ENCODE measurements at regions not wholly inside any gene's neighbourhood (a gene's known extent, or its start where the extent isn't known, plus 50 kb on each side); places are given as distances from the start of the nearest gene placed in this dataset.
A peak's percentile ranks its signal among the peaks of the same experiment; 100 is the strongest.

- DNase-seq = no peak
- no peaks in the 10 kb centered on the region for H3K9me3 ChIP-seq (replicated peaks)
- no peak overlapping the region for H3K27ac ChIP-seq
- no peaks in the 10 kb centered on the region for H3K4me1 ChIP-seq
- no peaks in the 10 kb centered on the region for H3K27me3 ChIP-seq
- H3K36me3 ChIP-seq = no peaks in the 10 kb centered on the region
- H3K4me3 ChIP-seq = no peak overlapping the region
Measured at GRCh38 chr1:198809247-198809646, 170.4 kb downstream of the PTPRC start.

DNA sequence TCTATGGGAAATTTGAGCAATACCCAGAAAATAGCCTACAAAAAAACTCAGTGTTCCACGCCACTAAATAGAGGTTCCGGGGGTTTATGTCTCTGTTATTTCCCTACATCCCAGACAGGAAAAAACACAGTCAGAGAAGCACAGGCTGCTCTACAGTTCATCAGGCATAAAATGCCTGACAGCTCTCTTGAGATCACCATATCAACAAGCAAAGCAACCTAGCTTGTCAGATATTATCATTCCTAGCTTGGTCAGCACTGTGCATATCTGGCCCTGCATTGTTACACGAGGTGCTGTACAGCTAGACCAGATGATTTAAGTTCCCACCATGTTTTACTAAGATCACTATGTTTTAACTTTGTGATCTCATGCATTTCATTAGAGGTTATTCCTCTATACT, 172.6 kb downstream of the PTPRC start:
- Histone ChIP-seq H3K4me1 (no peaks in the 10 kb centered on the region), H3K4me3 (no peak overlapping the region), H3K27ac (no peak overlapping the region), H3K9me3 (replicated peaks) (no peaks in the 10 kb centered on the region), H3K36me3 (no peaks in the 10 kb centered on the region), H3K27me3 (no peaks in the 10 kb centered on the region)
- DNase-seq = no peak

GRCh38 chr1:198823626-198824025, 184.8 kb downstream of the PTPRC start:
- no peaks in the 10 kb centered on the region for H3K9me3 ChIP-seq (replicated peaks)
- no peak for DNase-seq
- no peak overlapping the region for H3K4me3 ChIP-seq
- no peaks in the 10 kb centered on the region for H3K36me3 ChIP-seq
- H3K4me1 ChIP-seq = no peaks in the 10 kb centered on the region
- H3K27ac ChIP-seq = no peak overlapping the region
- H3K27me3 ChIP-seq = no peaks in the 10 kb centered on the region

GRCh38 chr1:198825254-198825653, 186.4 kb downstream of the PTPRC start:
- no peak overlapping the region for H3K27ac ChIP-seq
- no peaks in the 10 kb centered on the region for H3K4me1 ChIP-seq
- no peaks in the 10 kb centered on the region for H3K9me3 ChIP-seq (replicated peaks)
- no peak for DNase-seq
- H3K4me3 ChIP-seq = no peak overlapping the region
- no peaks in the 10 kb centered on the region for H3K36me3 ChIP-seq
- H3K27me3 ChIP-seq = no peaks in the 10 kb centered on the region

DNA sequence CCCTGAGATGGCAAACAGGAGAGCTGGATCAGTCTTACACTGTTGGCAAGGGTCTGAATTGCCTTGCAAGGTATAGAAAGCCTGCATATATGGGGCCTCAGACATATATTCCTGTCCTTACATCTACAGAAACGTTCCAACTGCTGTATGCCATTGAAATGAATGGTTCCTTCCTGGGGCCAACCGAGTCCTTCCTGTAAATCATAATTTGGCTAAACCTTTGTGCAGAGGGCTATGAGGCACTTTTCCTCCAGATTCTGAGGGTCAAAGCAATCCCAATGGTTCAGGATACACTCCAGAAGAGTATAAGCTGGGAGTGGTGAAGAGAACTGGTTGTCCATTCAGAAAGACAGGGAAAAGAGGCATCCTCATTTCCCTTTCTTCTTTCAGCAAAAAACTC, 190.5 kb downstream of the PTPRC start:
- H3K36me3 ChIP-seq = no peaks in the 10 kb centered on the region
- no peak for DNase-seq
- H3K9me3 ChIP-seq (replicated peaks) = no peaks in the 10 kb centered on the region
- H3K4me3 ChIP-seq = no peak overlapping the region
- H3K27ac ChIP-seq = no peak overlapping the region
- H3K27me3 ChIP-seq = no peaks in the 10 kb centered on the region
- H3K4me1 ChIP-seq = no peaks in the 10 kb centered on the region

DNA sequence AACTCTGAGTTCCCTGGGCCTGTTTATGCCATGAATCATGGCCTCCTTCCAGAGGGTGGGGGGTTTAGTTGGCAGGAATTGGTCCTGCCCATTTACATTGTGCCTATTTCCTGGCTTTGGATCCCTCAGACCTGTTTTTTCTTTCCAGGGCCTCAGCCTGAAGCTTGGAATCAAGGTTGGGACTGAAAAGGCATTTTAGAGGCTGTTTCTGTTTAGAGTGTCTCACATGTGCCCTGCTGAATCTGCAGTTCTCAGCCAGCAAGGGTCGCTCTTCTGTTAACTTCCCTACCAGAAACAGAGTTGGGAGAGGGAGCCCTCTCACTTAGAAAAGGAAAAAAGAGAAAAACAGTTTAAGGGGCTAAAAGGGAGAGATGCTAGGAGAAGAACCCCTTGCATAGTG, 191.1 kb downstream of the PTPRC start:
- Histone ChIP-seq H3K27ac (no peak overlapping the region), H3K9me3 (replicated peaks) (no peaks in the 10 kb centered on the region), H3K27me3 (no peaks in the 10 kb centered on the region), H3K4me3 (no peak overlapping the region), H3K4me1 (no peaks in the 10 kb centered on the region), H3K36me3 (no peaks in the 10 kb centered on the region)
- DNase-seq = peak in 1 of 2 experiments; percentile 5

GRCh38 chr1:198830412-198830811, 191.6 kb downstream of the PTPRC start:
- Histone ChIP-seq H3K4me1 (no peaks in the 10 kb centered on the region), H3K36me3 (no peaks in the 10 kb centered on the region), H3K27ac (no peak overlapping the region), H3K27me3 (no peaks in the 10 kb centered on the region), H3K4me3 (no peak overlapping the region), H3K9me3 (replicated peaks) (no peaks in the 10 kb centered on the region)
- no peak for DNase-seq

- DNase-seq = no peak
Measured at GRCh38 chr1:198833706-198834503, 195.1 kb downstream of the PTPRC start.

DNA sequence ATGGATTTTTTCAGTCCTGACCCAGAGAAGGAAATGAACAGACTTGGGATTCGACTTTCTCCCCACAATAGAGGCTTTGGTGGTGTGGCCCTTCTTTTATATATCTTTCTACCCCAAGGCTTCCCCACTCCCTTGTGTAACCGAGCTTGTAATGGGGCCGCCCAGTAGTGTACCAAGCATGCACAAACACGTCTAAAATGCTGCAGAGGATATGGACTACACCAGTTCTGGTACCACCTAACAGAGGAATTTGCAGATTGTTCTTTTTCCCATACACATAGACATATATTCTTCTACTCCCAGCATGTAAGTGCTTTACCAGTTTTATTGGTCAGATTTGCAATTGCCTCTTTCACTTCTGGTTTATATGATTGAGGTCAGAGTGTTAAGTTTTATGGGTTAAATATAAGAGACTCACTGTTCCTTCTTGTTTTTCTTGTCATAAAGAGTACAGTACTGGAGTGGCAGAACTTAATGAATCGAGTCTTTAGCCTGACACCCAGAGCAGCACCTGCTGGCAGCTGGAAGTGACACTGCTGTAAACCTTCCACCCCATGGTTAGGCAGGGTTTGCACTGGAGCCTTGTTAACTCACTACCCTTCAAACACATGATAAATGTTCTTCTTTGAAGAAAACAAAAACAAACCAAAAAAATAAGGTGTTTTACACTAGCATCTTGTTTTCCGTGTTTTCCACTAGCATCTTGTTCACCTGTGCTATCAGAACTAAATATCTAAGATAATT, 198.6 kb downstream of the PTPRC start:
- no peak overlapping the region for H3K27ac ChIP-seq
- no peak for DNase-seq
- H3K4me1 ChIP-seq = no peaks in the 10 kb centered on the region

More at GRCh38 chr1:198833706-198834503, 195.1 kb downstream of the PTPRC start:
- H3K4me3 ChIP-seq = no peak overlapping the region
- no peak overlapping the region for H3K27ac ChIP-seq
- H3K4me1 ChIP-seq = no peaks in the 10 kb centered on the region
- H3K9me3 ChIP-seq (replicated peaks) = no peaks in the 10 kb centered on the region
- no peaks in the 10 kb centered on the region for H3K27me3 ChIP-seq
- no peaks in the 10 kb centered on the region for H3K36me3 ChIP-seq

DNA sequence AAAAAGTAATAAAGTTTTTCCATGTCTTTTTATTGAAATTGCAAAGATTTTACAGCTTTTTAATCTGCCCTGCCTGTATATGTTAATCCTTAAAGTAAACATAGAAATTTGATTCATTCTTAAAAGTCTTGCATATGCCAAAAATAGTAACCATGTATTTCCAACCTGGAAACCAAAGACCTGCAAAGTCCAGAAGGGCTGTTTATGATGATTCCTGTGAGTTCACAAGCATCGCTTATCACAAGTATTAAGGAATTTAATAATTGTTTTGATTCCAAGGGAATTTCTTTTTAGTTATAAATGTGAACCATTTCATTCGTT, 199.1 kb downstream of the PTPRC start:
- H3K27ac ChIP-seq = no peak overlapping the region
- no peaks in the 10 kb centered on the region for H3K36me3 ChIP-seq
- no peak for DNase-seq
- no peaks in the 10 kb centered on the region for H3K4me1 ChIP-seq
- H3K27me3 ChIP-seq = no peaks in the 10 kb centered on the region
- no peak overlapping the region for H3K4me3 ChIP-seq
- H3K9me3 ChIP-seq (replicated peaks) = no peaks in the 10 kb centered on the region

More for the DNA sequence above, 198.6 kb downstream of the PTPRC start:
- no peaks in the 10 kb centered on the region for H3K9me3 ChIP-seq (replicated peaks)
- H3K4me3 ChIP-seq = no peak overlapping the region
- no peaks in the 10 kb centered on the region for H3K27me3 ChIP-seq
- H3K36me3 ChIP-seq = no peaks in the 10 kb centered on the region

GRCh38 chr1:198841477-198841876, 202.6 kb downstream of the PTPRC start:
- Histone ChIP-seq H3K9me3 (replicated peaks) (no peaks in the 10 kb centered on the region), H3K4me1 (no peaks in the 10 kb centered on the region), H3K36me3 (no peaks in the 10 kb centered on the region), H3K27me3 (no peaks in the 10 kb centered on the region), H3K4me3 (no peak overlapping the region), H3K27ac (no peak overlapping the region)
- no peak for DNase-seq

- DNase-seq = no peak
- Histone ChIP-seq H3K27me3 (no peaks in the 10 kb centered on the region), H3K4me1 (no peaks in the 10 kb centered on the region), H3K4me3 (no peak overlapping the region), H3K9me3 (replicated peaks) (no peaks in the 10 kb centered on the region), H3K36me3 (no peaks in the 10 kb centered on the region), H3K27ac (no peak overlapping the region)
Measured at GRCh38 chr1:198842686-198843085, 203.8 kb downstream of the PTPRC start.

DNA sequence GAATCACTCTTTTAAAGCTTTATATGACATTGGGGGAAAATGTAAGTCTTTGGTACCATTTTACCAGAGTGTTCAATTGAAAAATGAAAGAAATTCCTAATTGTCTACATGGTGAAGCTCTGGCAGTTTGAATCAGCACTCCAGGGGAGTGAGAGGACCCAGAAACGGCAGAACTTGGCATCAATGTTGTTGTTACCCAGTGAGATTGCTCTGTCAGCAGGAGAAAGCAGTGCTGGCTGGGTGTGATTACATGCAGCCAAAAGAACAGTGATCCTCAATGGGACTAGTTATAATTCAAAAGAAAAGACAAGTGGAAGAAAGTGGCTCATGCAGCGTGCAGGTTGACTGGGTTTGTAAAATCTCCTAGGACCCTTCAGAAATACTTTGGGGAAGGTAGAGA, 206.4 kb downstream of the PTPRC start:
- no peaks in the 10 kb centered on the region for H3K9me3 ChIP-seq (replicated peaks)
- no peaks in the 10 kb centered on the region for H3K27me3 ChIP-seq
- H3K4me1 ChIP-seq = peaks cover 9% of the 10 kb centered on the region
- H3K4me3 ChIP-seq = no peak overlapping the region
- no peak overlapping the region for H3K27ac ChIP-seq
- no peak for DNase-seq
- no peaks in the 10 kb centered on the region for H3K36me3 ChIP-seq

DNA sequence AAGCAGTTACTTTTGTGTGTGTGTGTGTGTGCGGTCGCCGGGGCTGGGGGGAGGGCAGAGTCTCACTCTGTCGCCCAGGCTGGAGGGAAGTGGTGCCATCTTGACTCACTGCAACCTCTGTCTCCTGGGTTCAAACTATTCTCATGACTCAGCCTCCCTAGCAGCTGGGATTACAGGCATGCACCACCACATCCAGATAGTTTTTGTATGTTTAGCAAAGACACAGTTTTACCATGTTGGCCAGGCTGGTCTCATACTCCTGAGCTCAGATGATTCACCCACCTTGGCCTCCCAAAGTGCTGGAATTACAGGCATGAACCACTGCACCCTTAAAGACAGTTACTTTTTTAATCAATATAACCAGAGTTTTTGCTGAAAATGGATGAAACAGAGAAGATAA, 207.0 kb downstream of the PTPRC start:
- Histone ChIP-seq H3K27ac (no peak overlapping the region), H3K36me3 (no peaks in the 10 kb centered on the region), H3K27me3 (no peaks in the 10 kb centered on the region), H3K4me1 (peaks cover 9% of the 10 kb centered on the region), H3K4me3 (no peak overlapping the region), H3K9me3 (replicated peaks) (no peaks in the 10 kb centered on the region)
- no peak for DNase-seq

DNA sequence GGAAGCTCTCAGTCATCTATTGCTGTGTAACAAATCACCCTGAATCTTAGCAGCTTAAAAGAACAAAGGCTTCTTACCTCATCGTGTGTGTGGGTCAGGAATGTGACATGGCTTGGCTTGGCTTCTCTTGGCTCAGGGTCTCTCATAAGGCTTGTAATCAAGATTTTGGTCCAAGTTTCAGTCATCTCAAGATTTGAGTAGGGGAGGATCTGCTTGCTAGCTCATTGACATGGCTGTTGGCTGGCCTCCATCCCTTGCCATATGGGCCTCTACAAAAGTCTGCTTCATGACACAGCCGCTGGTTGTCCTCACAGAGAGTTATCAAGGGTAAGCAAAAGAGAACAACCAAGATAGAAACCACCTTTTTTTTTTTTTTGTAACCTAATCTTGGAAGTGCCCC, 207.7 kb downstream of the PTPRC start:
- H3K4me3 ChIP-seq = no peak overlapping the region
- no peaks in the 10 kb centered on the region for H3K27me3 ChIP-seq
- no peak for DNase-seq
- H3K27ac ChIP-seq = no peak overlapping the region
- H3K4me1 ChIP-seq = peaks cover 9% of the 10 kb centered on the region
- H3K9me3 ChIP-seq (replicated peaks) = no peaks in the 10 kb centered on the region
- no peaks in the 10 kb centered on the region for H3K36me3 ChIP-seq

- Histone ChIP-seq H3K36me3 (no peaks in the 10 kb centered on the region), H3K27ac (peak overlapping the region; percentile 32), H3K4me1 (peaks cover 9% of the 10 kb centered on the region), H3K27me3 (no peaks in the 10 kb centered on the region), H3K9me3 (replicated peaks) (no peaks in the 10 kb centered on the region), H3K4me3 (no peak overlapping the region)
- DNase-seq = peak in 1 of 2 experiments; percentile 1
Measured at GRCh38 chr1:198848206-198848605, 209.4 kb downstream of the PTPRC start.

All from SJCRH30 (cell line).